GM21423 (cell line): ENCODE measurements at regions not wholly inside any gene's neighbourhood (a gene's known extent, or its start where the extent isn't known, plus 50 kb on each side); places are given as distances from the start of the nearest gene placed in this dataset.

Experiments
- ATAC-seq: cut with Tn5 transposase; IDR thresholded peaks from one replicate; pipeline ENCODE4 v1.9.1; 2021; ENCODE audit warnings: mild to moderate bottlenecking, moderate library complexity; ENCODE audit not compliant: unreplicated experiment

DNA sequence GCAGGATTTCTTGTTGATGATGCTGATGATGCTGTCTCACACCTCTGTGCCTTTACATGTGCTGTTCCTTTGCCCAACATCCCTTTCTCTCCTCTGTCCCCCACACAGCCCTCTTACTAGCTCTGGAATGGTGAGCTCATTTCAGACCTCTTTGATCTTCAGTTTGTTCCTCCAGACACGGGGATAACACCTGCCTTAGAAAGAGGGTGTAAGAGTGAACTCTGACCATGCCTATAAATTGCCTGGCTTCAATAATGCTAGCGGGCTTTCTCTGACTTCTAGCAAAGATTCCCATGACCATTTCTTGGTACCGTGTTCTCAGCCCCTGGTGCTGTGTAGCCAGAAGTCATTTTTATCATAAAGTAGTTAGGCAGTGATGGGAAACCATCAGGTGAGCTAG lies 55.9 kb upstream of the DRD2 start:
- ATAC-seq = no peak

DNA sequence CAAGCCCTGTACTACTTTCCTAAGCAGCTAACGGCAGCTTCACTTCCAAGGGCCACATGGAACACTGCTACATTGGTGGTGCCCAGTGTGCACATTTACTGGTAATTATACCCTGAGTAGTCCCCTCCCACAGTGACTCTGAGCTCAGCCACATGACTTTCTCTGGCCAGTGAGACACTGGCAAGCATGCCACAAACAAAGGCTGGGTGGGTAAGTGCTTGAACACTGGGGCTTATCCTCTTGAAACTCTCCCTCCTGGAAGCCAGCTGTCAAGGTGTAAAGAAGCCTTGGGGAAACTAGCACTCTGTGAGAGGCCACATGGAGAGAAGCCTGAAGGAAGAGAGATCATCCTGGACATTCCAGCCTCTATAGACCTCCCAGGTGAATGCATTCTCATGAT lies 54.4 kb upstream of the DRD2 start:
- ATAC-seq = no peak

DNA sequence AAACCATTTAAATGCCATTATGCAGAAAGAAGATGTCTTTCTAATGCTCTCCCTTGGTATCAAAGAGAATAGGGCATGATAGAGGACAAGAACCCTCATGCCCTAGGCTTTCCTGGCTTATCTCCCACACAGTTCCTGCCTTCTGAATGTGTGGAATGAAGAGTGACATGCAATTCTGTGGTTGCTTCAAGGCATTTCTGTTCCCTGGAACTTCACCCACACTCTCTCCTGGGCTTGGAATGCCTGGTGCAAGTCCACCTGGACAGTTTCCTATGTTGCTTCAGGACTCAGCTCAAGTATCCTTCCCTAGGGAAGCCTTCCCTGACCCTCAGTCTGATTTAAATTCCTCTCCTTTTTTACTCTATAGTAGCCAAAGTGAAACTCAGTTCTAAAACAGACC lies 53.8 kb upstream of the DRD2 start:
- ATAC-seq = no peak

DNA sequence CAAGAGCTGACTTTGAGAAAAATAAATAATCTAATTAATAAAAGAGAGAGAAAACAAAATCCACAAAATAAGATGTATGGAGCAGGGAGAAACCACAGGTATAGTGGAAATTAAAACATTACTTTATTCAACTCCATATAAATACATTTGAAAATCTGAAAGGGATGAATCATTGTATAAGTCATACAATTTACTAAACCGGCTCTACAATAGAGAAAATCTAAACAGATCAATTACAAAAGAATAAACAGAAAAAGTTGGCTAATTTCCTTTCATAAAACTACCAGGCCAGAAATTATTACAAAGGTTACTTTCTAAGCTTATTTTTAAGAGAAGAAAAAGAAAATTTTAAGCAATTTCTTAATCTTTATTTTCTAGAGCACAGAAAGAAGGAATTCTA lies 51.3 kb upstream of the DRD2 start:
- ATAC-seq = no peak
